ENCODE measurements at regions not wholly inside any gene's neighbourhood (a gene's known extent, or its start where the extent isn't known, plus 50 kb on each side); places are given as distances from the start of the nearest gene placed in this dataset.
A peak's percentile ranks its signal among the peaks of the same experiment; 100 is the strongest.

GRCh38 chr4:41883988-41884734, 51.1 kb upstream of the TMEM33 start:
- peak; percentile 22 for DNase-seq (ENCODE audit: low read depth)

GRCh38 chr4:41882625-41883347, 52.4 kb upstream of the TMEM33 start:
- peak; percentile 48 for DNase-seq (ENCODE audit: low read depth)

GRCh38 chr4:41881981-41882624, 53.1 kb upstream of the TMEM33 start:
- DNase-seq (ENCODE audit: low read depth) = peak; percentile 10

GRCh38 chr4:41880840-41881831, 54.1 kb upstream of the TMEM33 start:
- no peak for DNase-seq (ENCODE audit: low read depth)

GRCh38 chr4:41880022-41880837, 55.0 kb upstream of the TMEM33 start:
- DNase-seq (ENCODE audit: low read depth) = no peak

GRCh38 chr4:41879552-41879951, 55.7 kb upstream of the TMEM33 start:
- no peak for DNase-seq (ENCODE audit: low read depth)

- no peak for DNase-seq (ENCODE audit: low read depth)
Measured at GRCh38 chr4:41878991-41879491, 56.2 kb upstream of the TMEM33 start.

GRCh38 chr4:41878170-41878969, 56.9 kb upstream of the TMEM33 start:
- DNase-seq (ENCODE audit: low read depth) = no peak

GRCh38 chr4:41877020-41877796, 58.0 kb upstream of the TMEM33 start:
- DNase-seq (ENCODE audit: low read depth) = no peak

- no peak for DNase-seq (ENCODE audit: low read depth)
Measured at GRCh38 chr4:41874873-41875272, 60.4 kb upstream of the TMEM33 start.

GRCh38 chr4:41874398-41874797, 60.8 kb upstream of the TMEM33 start:
- DNase-seq (ENCODE audit: low read depth) = no peak

- no peak for DNase-seq (ENCODE audit: low read depth)
Measured at GRCh38 chr4:41873380-41874295, 61.6 kb upstream of the TMEM33 start.

GRCh38 chr4:41870035-41870434, 65.2 kb upstream of the TMEM33 start:
- DNase-seq (ENCODE audit: low read depth) = no peak

- no peak for DNase-seq (ENCODE audit: low read depth)
Measured at GRCh38 chr4:41866799-41867677, 68.2 kb upstream of the TMEM33 start.

- no peak for DNase-seq (ENCODE audit: low read depth)
Measured at GRCh38 chr4:41865981-41866798, 69.0 kb upstream of the TMEM33 start.

All from ELR (cell line).